ENCODE measurements at regions not wholly inside any gene's neighbourhood (a gene's known extent, or its start where the extent isn't known, plus 50 kb on each side); places are given as distances from the start of the nearest gene placed in this dataset.

- DNase-seq (ENCODE audit: low read depth in 2 of 2): no peak
- no peak overlapping the region for H2AFZ ChIP-seq (ENCODE audit: low read length)
- no peak overlapping the region for H3K9ac ChIP-seq (ENCODE audit: insufficient read depth, low read length)
- H3K27ac ChIP-seq (ENCODE audit: insufficient read depth, low read length): no peak overlapping the region
- H3K9me3 ChIP-seq (ENCODE audit: control insufficient read depth, insufficient read depth, low read depth, low read length): no peaks in the 10 kb centered on the region
- TF ChIP-seq CTCF (conservative IDR thresholded peaks at IDR 0.05 in 1 of 2, IDR thresholded peaks at IDR 0.05 in 1 of 2; ENCODE audit: low read depth in 1 of 2, low read length in 2 of 2): no peak
- no peak for TF ChIP-seq EZH2 (IDR thresholded peaks at IDR 0.05; ENCODE audit: low read length, missing control alignments)
- H3K4me1 ChIP-seq (ENCODE audit: control insufficient read depth, extremely low read depth, insufficient read depth, low read length): peaks cover 11% of the 10 kb centered on the region
- no peaks in the 10 kb centered on the region for H3K36me3 ChIP-seq (ENCODE audit: control insufficient read depth, insufficient read depth, low read length)
- H4K20me1 ChIP-seq (ENCODE audit: control insufficient read depth, extremely low read depth, insufficient read depth, low read length): no peaks in the 10 kb centered on the region
- no peaks in the 10 kb centered on the region for H3K27me3 ChIP-seq (ENCODE audit: control insufficient read depth, insufficient read depth, low read length)
- H3K79me2 ChIP-seq (ENCODE audit: control insufficient read depth, insufficient read depth, low read length): no peaks in the 10 kb centered on the region
- H3K4me3 ChIP-seq (replicated peaks in 1 of 4; ENCODE audit: control extremely low read depth in 1 of 4, insufficient read depth in 1 of 4, low read depth in 3 of 4, low read length in 4 of 4): no peak overlapping the region
- no peak overlapping the region for H3K4me2 ChIP-seq (ENCODE audit: extremely low read depth, insufficient read depth, low read length)
These were observed 145.1 kb upstream of the SLC1A4 start for GRCh38 chr2:64844087-64844486.

DNA sequence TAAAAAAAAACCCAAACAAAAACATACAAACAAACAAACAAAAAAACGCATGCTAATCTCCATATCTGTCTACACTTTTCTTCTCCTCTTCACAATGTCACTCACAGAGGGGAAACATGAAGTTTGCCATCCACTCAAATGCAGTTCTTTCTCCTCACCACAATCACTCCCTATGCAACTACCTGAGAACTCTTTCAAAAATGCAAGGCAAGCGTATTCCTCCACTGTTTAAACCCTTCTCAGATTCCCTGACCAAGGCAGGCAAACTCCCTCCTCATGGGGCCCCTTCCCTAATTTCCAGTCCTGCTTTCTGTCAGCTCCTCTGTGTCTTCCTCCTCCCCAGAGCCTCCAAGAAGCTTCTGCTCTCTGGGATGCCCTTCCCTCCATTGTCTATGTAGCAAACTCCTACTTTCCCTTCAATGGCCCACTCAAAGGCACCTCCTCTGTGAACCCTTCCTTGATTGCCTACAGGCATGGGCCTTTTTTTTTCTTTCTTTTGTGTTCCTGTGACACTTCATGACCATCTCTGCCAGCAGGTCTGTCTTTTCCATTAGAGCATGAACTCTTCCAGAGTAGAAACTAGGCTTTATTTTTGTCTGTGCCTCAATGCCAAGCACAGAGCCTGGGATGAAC, 143.8 kb upstream of the SLC1A4 start:
- no peak overlapping the region for H3K4me3 ChIP-seq (replicated peaks in 1 of 4; ENCODE audit: control extremely low read depth in 1 of 4, insufficient read depth in 1 of 4, low read depth in 3 of 4, low read length in 4 of 4)
- H3K36me3 ChIP-seq (ENCODE audit: control insufficient read depth, insufficient read depth, low read length): no peaks in the 10 kb centered on the region
- H4K20me1 ChIP-seq (ENCODE audit: control insufficient read depth, extremely low read depth, insufficient read depth, low read length): no peaks in the 10 kb centered on the region
- H3K4me2 ChIP-seq (ENCODE audit: extremely low read depth, insufficient read depth, low read length): no peak overlapping the region
- TF ChIP-seq CTCF (conservative IDR thresholded peaks at IDR 0.05 in 1 of 2, IDR thresholded peaks at IDR 0.05 in 1 of 2; ENCODE audit: low read depth in 1 of 2, low read length in 2 of 2) (no peak), EZH2 (IDR thresholded peaks at IDR 0.05; ENCODE audit: low read length, missing control alignments) (no peak)
- peaks cover 3% of the 10 kb centered on the region for H3K4me1 ChIP-seq (ENCODE audit: control insufficient read depth, extremely low read depth, insufficient read depth, low read length)
- H3K27me3 ChIP-seq (ENCODE audit: control insufficient read depth, insufficient read depth, low read length): no peaks in the 10 kb centered on the region
- DNase-seq (ENCODE audit: low read depth in 2 of 2): no peak
- no peak overlapping the region for H2AFZ ChIP-seq (ENCODE audit: low read length)
- no peak overlapping the region for H3K9ac ChIP-seq (ENCODE audit: insufficient read depth, low read length)
- H3K79me2 ChIP-seq (ENCODE audit: control insufficient read depth, insufficient read depth, low read length): no peaks in the 10 kb centered on the region
- no peak overlapping the region for H3K27ac ChIP-seq (ENCODE audit: insufficient read depth, low read length)
- H3K9me3 ChIP-seq (ENCODE audit: control insufficient read depth, insufficient read depth, low read depth, low read length): no peaks in the 10 kb centered on the region

DNA sequence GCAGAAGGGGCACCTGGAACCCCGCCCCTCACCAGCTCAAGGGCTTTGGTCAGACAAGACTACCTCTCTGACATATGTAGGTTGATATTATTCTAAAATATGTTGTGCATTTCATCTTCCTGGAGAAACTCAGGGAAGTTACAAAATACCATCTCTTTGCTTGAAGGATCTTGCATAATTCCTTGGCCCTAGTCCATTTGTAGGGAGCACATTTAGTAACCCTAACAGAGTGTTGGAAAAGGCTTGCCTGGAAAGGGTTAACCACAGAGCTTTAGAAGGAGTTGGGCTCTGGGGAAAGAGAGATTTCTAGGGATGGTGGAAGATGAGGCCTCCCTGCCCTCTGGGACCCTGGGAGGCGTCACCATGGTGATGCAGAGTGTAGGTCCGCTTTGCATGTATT, 143.0 kb upstream of the SLC1A4 start:
- H3K27me3 ChIP-seq (ENCODE audit: control insufficient read depth, insufficient read depth, low read length): no peaks in the 10 kb centered on the region
- TF ChIP-seq EZH2 (IDR thresholded peaks at IDR 0.05; ENCODE audit: low read length, missing control alignments) (no peak), CTCF (conservative IDR thresholded peaks at IDR 0.05 in 1 of 2, IDR thresholded peaks at IDR 0.05 in 1 of 2; ENCODE audit: low read depth in 1 of 2, low read length in 2 of 2) (no peak)
- H3K79me2 ChIP-seq (ENCODE audit: control insufficient read depth, insufficient read depth, low read length): no peaks in the 10 kb centered on the region
- no peak overlapping the region for H3K4me3 ChIP-seq (replicated peaks in 1 of 4; ENCODE audit: control extremely low read depth in 1 of 4, insufficient read depth in 1 of 4, low read depth in 3 of 4, low read length in 4 of 4)
- no peak overlapping the region for H2AFZ ChIP-seq (ENCODE audit: low read length)
- no peaks in the 10 kb centered on the region for H4K20me1 ChIP-seq (ENCODE audit: control insufficient read depth, extremely low read depth, insufficient read depth, low read length)
- DNase-seq (ENCODE audit: low read depth in 2 of 2): peak; percentile 29 to 80
- H3K9me3 ChIP-seq (ENCODE audit: control insufficient read depth, insufficient read depth, low read depth, low read length): no peaks in the 10 kb centered on the region
- H3K36me3 ChIP-seq (ENCODE audit: control insufficient read depth, insufficient read depth, low read length): no peaks in the 10 kb centered on the region
- no peak overlapping the region for H3K9ac ChIP-seq (ENCODE audit: insufficient read depth, low read length)
- H3K4me1 ChIP-seq (ENCODE audit: control insufficient read depth, extremely low read depth, insufficient read depth, low read length): peaks cover 3% of the 10 kb centered on the region
- no peak overlapping the region for H3K4me2 ChIP-seq (ENCODE audit: extremely low read depth, insufficient read depth, low read length)
- H3K27ac ChIP-seq (ENCODE audit: insufficient read depth, low read length): no peak overlapping the region

All from fibroblast of lung (primary cell).